ENCODE measurements at regions not wholly inside any gene's neighbourhood (a gene's known extent, or its start where the extent isn't known, plus 50 kb on each side); places are given as distances from the start of the nearest gene placed in this dataset.

- no peak for DNase-seq
These were observed 173.8 kb downstream of the ETS2 start for GRCh38 chr21:38979271-38980121.

DNA sequence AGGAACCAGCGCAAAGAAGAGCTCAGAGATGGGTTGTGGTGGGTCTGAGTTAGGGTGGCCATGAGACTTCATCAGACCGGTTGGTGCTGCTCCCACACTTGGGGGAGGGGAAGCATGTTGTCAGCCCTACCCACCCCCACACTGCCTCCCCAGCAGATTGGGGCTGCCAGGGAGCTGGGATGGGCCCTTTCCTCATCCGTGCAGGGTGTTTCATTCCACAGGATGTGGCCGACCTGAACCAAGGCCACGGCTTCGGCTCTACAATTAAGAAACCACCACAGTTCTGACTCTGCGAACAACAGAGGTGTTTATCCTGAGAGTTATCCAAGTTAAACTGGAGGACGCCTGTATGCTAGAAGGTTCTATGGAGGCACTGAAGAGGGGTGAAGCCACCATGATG, 171.2 kb downstream of the ETS2 start:
- DNase-seq: no peak

DNA sequence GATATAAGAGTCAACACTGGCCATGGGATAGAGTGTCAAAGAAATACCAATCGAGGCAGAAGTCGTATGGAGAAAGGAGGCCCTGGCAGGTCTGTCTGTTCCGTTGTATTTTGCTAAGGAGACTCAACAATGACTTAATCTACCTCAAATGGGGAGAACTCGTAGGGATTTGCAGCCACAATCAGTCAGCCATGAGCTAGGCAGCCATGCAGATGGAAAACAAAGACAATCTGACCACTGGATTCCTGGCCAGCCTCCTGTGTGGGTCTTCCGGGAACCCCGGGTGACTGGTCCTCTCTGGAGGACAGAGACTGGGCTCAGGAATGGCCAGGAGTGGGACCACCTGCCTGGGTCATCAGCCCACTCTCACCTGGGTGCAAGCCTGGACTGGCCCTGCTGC, 167.8 kb downstream of the ETS2 start:
- no peak for DNase-seq

GRCh38 chr21:38972078-38972477, 166.3 kb downstream of the ETS2 start:
- no peak for DNase-seq

- no peak for DNase-seq
These were observed 165.0 kb downstream of the ETS2 start for GRCh38 chr21:38970765-38971164.

GRCh38 chr21:38968887-38969543, 163.3 kb downstream of the ETS2 start:
- no peak for DNase-seq

DNA sequence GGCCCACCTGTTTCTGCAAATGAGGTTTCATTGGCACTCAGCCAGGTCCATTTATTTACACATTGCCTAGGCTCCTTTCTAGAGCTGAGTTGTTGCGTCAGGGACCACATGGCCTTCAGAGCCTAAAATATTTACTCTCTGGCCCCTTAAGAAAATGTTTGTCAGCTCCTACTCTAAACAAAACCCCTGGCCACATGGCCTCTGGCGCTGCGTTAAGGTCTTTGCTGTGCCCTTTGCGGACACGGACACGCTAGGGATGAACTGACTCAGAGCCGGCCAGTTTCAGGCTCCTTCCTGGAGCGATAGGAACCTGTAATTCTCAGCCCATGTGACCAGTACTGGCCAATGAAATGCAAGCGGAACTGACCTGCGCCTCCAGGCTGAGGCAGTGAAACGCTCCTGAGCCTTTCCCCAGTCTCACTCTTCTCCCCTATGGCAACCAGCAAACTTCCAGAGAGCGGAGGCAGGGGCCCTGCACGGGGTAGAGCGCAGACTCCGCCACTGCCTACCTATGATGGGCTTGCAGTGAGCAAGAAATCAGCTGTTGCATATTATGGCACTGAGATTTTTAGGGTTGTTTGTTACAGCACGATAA, 160.3 kb downstream of the ETS2 start:
- DNase-seq: peak; percentile 35

DNA sequence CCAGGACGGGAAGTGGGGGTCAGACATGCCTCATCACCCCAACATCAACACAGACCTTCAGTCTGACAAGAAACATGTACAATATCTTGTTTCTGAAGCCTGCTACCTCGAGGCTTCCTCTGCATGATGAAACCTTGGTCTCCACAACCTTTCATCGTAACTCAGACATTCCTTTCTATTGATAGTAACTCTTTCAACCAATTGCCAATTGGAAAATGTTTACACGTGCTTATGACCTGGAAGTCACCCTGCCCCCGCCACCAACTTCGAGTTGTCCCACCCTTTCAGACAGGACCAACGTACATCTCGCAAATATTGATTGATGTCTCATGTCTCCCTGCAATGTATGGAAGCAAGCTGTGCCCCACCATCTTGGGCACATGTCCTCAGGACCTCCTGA, 159.5 kb downstream of the ETS2 start:
- DNase-seq: no peak

GRCh38 chr21:38963006-38963405, 157.3 kb downstream of the ETS2 start:
- no peak for DNase-seq

DNA sequence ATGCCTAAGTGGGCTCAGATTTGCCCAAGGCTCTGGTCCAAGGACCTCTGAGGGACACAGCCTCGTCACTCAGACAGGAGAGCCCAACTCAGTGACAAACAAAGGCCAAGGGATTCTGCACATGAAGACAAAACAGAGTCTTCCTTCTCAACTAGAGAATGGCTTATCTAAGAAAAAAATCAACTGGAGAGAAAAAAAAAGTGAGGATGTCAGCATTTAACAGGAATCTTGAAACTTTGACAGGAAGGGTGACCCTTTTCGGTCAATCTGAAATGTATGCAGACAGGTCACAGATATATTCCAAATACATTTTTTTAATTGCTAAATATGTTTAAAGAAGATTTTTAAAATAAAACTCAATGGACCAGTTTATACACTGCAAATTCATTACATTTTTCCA, 154.5 kb downstream of the ETS2 start:
- no peak for DNase-seq

GRCh38 chr21:38959692-38960061, 153.9 kb downstream of the ETS2 start:
- DNase-seq: no peak

DNA sequence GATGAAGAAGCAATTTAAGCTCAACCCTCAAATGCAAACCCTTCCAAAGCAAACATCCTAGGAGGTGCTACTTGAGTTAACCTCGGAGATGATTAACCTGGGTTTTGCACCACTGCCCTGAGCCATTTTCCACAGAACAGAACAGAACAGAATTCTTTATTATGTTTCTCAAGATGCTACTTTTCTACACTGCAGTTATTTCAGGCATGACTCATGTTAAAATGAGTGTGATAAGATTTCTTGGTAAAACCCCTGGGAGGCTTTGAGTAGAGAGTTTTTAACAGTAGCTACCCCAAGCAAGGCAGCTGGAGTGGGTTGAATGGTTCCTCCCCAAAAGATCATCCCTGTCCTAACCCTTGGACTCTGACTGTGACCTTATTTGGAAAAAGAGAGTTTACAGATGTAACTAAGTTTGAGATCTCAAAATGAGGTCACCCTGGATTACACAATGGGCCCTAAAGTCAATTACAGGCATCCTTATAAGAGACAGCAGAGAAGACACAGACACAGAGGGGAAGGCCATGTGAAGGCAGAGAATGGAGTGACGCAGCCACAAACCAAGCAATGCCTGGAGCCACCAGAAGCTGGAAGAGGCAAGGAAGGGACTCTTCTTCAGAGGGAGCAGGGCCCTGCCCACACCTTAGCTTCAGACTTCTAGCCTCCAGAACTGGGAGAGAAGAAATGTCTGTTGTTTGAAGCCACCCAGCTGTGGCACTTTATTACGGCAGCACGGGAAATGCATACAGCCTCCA, 153.4 kb downstream of the ETS2 start:
- DNase-seq: no peak

DNA sequence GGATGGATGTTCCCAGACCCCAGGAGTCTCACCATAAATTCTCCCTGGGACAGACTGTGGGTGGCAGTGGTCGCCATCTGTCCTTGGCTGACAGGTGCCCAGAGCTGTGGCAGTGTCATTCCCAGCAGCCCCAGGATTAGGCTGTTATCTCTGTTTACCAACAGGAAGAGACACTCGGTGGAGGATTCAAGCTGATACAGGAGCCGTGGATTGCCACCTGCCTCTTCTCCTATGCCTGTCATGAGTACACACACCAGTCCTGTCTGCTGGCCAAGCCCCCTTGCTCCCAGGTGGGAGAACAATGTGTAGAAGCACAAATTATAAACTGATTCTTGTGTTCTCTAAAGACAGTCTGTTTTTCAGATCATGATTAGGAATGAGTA, 152.6 kb downstream of the ETS2 start:
- no peak for DNase-seq

DNA sequence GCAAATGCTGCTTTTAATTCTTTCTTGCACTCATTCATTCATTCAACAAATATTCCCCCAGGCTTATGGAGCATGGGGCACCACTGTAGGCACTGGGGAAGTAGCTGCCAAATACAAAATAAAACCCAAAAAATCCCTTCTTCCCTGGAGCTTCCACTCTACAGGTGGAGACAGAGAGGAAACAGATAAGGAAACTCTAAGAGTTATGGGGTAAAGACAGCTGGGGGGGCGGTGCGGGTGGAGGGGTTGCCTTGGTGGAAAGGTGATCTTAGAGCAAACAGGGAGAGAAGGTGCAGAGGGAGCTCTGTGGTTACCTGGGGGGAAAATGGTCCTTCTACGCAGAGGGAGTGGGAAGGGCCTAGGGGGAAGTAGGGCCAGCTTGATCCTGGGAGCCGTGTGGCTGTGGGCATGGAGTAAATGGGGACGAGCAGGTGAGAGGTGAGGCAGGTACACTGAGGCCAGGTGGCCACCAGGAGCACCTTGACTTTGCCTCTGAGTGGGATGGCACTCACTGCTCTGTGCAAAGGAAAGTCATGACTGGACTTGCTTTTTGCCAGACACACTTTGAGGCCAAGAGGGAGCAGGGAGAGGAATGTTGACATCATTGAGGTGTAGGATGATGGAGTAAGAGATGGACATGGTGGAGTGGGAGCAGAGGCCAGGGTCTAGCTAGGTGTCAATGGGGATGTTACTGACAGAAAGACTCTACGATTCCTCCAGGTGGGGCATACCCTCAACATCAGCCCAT, 152.0 kb downstream of the ETS2 start:
- DNase-seq: no peak

GRCh38 chr21:38956856-38957571, 151.3 kb downstream of the ETS2 start:
- DNase-seq: peak; percentile 70

DNA sequence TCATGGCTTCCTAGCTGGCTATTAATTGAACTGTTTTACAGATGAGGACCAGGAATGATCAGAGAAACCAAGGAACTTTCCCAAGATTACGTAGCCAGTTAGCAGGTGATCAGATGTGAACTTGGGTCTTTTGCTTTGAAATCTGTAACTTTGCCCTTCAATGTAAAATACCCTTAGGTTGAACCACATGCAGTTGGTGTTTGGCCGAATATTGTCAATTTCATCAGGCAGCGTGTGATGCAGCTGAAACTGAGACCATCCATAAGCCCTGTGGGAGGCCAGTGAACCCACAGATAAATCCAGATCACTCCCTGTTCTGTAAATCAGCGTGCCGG, 150.8 kb downstream of the ETS2 start:
- DNase-seq: no peak

DNA sequence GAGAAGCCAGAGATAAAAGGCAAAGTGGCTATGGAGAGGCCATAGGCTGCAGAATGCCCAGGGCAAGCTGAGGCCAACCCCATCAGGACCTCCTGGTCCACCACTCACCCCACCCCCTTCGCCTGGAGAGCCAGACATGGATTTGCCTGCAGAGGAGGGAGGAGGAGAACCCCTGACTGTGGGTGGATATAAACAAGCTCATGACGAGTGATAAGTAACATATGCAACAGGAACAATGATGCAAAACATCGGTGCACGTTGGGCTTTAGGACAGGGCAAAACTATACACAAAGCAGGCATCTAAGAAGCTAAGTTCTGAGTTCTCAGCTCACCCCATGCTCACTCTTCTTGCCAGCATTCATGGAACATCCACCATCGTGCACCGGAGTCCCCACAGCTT, 150.3 kb downstream of the ETS2 start:
- DNase-seq: no peak

DNA sequence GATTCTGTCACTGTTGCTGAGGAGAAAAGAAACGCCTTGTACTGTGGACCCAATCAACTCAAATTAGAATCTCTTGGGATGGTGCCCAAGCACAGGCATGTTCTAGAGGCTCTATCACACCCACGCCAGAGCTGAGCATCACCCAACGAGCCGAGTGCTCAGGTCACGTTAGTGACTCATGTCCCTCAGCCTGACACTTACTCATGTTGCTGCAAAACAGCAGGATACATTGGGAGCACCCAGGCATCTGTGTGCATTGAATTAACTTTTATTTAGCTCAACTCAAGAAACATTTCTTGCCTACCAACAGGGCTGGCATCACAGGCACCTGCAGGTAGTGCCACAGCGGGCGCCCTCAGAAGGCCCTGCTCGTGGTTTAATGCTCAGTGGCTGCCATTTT, 149.8 kb downstream of the ETS2 start:
- no peak for DNase-seq

GRCh38 chr21:38954588-38955004, 148.9 kb downstream of the ETS2 start:
- no peak for DNase-seq

- DNase-seq: no peak
These were observed 147.8 kb downstream of the ETS2 start for GRCh38 chr21:38953516-38953915.

DNA sequence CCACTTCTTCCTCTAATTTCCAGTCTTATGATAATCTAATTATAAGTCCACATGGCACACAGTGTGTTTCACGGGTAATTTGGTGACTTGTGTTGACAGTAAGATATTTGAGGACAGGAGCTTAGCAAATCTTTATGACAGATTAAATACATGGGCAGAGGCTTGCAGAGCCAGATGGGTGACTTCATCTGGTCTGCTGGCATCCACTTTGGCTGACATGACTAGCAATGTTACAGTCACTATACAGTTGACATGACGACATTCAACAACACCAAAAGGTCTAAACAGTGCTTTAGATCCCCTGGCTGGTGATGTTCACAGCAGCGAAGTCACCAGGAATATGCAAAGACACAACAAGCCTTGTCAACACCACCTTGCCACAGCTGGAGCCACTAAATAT, 147.2 kb downstream of the ETS2 start:
- DNase-seq: no peak

GRCh38 chr21:38951095-38951730, 145.5 kb downstream of the ETS2 start:
- DNase-seq: no peak
